A549 (cell line): ENCODE measurements at regions not wholly inside any gene's neighbourhood (a gene's known extent, or its start where the extent isn't known, plus 50 kb on each side); places are given as distances from the start of the nearest gene placed in this dataset.

ENCODE experiments used
- ATAC-seq, 2 experiments: fragments of 200-7000 bp in 1 of 2; fragments of >200 bp in 1 of 2; cut with Nextera tagmentation in 1 of 2; cut with Tn5 transposase in 1 of 2; 3 replicates each; pipeline versions ENCODE4 v1.8.0 to v1.9.1; 2018 to 2020; ENCODE audit warnings: mild to moderate bottlenecking in 1 of 2, moderate library complexity in 1 of 2
- CTCF ChIA-PET: fragments of 300-600 bp; sonication (Branson Sonifier 250); formaldehyde crosslinking; extraction: SDS; loops from one replicate; lab custom pipeline; 2021; ENCODE audit warnings: antibody characterized with exemption, inconsistent platforms; lab: Yijun Ruan, JAX
- POLR2A ChIA-PET: fragments of 350-600 bp; formaldehyde crosslinking; extraction: SDS; loops from one replicate; lab custom pipeline; 2021; ENCODE audit warnings: antibody characterized with exemption, inconsistent platforms; lab: Yijun Ruan, JAX
- DNase-seq, 2 experiments: peaks; one replicate each; pipeline versions ENCODE4 v3.0.0 to v3.0.0-alpha.2; 2011 to 2016; ENCODE audit warnings: low read depth in 1 of 2, low spot score in 1 of 2
- FAIRE-seq: peaks from 2 replicates; lab custom pipeline; 2011; peaks lifted over from hg19 to GRCh38; lab: Jason Lieb, UNC
- H3K27ac ChIP-seq, 2 experiments: fragments of >200 bp; sonication (Bioruptor Twin); formaldehyde crosslinking; 3 replicates each; pipeline ENCODE4 v1.5.1; 2016 to 2017
- H3K4me1 ChIP-seq: fragments of >200 bp; sonication (Bioruptor Twin); formaldehyde crosslinking; 3 replicates; pipeline ENCODE4 v1.6.1; 2016
- H3K4me2 ChIP-seq: fragments of >200 bp; sonication (Bioruptor Twin); formaldehyde crosslinking; 3 replicates; pipeline ENCODE4 v1.6.1; 2016
- H3K4me3 ChIP-seq: fragments of >200 bp; sonication (Bioruptor Twin); formaldehyde crosslinking; 3 replicates; pipeline ENCODE4 v1.5.1; 2016
- H3K9me3 ChIP-seq: fragments of >200 bp; sonication (Bioruptor Twin); formaldehyde crosslinking; 3 replicates; pipeline ENCODE4 v1.6.1; 2016
- BCL3 ChIP-seq: fragments of >200 bp; sonication (Bioruptor Twin); formaldehyde crosslinking; IDR thresholded peaks from 3 replicates; pipeline ENCODE4 v1.6.1; 2016
- BHLHE40 ChIP-seq: IDR thresholded peaks from 2 replicates; pipeline ENCODE4 v1.6.1; 2012; ENCODE audit warnings: low read depth, low read length, inconsistent platforms
- CBX2 ChIP-seq: fragments of 200-600 bp; sonication (generic); IDR thresholded peaks from 2 replicates; pipeline ENCODE4 v1.6.1; 2016; ENCODE audit warnings: low read depth, mild to moderate bottlenecking, borderline replicate concordance
- CTCF ChIP-seq: fragments of >200 bp; sonication (Bioruptor Twin); formaldehyde crosslinking; IDR thresholded peaks from 3 replicates; pipeline ENCODE4 v1.5.1; 2016
- E2F6 ChIP-seq: IDR thresholded peaks from 2 replicates; pipeline ENCODE4 v1.6.1; 2012; ENCODE audit warnings: low read depth, borderline replicate concordance
- EHF ChIP-seq: fragments of 250-450 bp; sonication (Bioruptor Pico); IDR thresholded peaks from 2 replicates; pipeline ENCODE4 v1.5.0; 2020; ENCODE audit warnings: mild to moderate bottlenecking
- EHMT2 ChIP-seq: fragments of 200-600 bp; sonication (generic); IDR thresholded peaks from 2 replicates; pipeline ENCODE4 v1.6.1; 2016; ENCODE audit warnings: antibody characterized with exemption, low read depth, mild to moderate bottlenecking, moderate library complexity
- EP300 ChIP-seq, 2 experiments: fragments of >200 bp; sonication (Bioruptor Twin); formaldehyde crosslinking; IDR thresholded peaks; 2 replicates in 1 of 2; 3 replicates in 1 of 2; pipeline ENCODE4 v1.6.1; 2016 to 2017
- HEYL ChIP-seq: fragments of 250-450 bp; sonication (Bioruptor Pico); IDR thresholded peaks from 2 replicates; pipeline ENCODE4 v1.8.0; 2021; ENCODE audit warnings: mild to moderate bottlenecking, moderate library complexity
- HMGXB4 ChIP-seq: fragments of 250-450 bp; sonication (Bioruptor Pico); IDR thresholded peaks from 2 replicates; pipeline ENCODE4 v1.5.0; 2021; ENCODE audit warnings: mild to moderate bottlenecking, moderate library complexity, borderline replicate concordance
- HOXA7 ChIP-seq: fragments of 250-450 bp; sonication (Bioruptor Pico); IDR thresholded peaks from 2 replicates; pipeline ENCODE4 v1.5.0; 2020; ENCODE audit warnings: mild to moderate bottlenecking, moderate library complexity
- HOXB13 ChIP-seq: fragments of 250-450 bp; sonication (Bioruptor Pico); IDR thresholded peaks from 2 replicates; pipeline ENCODE4 v1.5.0; 2020; ENCODE audit warnings: low read depth, mild to moderate bottlenecking, moderate library complexity
- JUNB ChIP-seq: fragments of >200 bp; sonication (Bioruptor Twin); formaldehyde crosslinking; IDR thresholded peaks from 2 replicates; pipeline ENCODE4 v1.6.1; 2016
- KDM5A ChIP-seq: fragments of 200-600 bp; sonication (generic); IDR thresholded peaks from 2 replicates; pipeline ENCODE4 v1.6.1; 2016; ENCODE audit warnings: antibody characterized with exemption, mild to moderate bottlenecking
- MAFK ChIP-seq: fragments of 450-650 bp; IDR thresholded peaks from 2 replicates; pipeline ENCODE4 v1.6.1; 2014; ENCODE audit not compliant: partially characterized antibody
- MYC ChIP-seq: IDR thresholded peaks from 2 replicates; pipeline ENCODE4 v1.6.1; 2012; ENCODE audit warnings: mild to moderate bottlenecking, inconsistent platforms, low read length, improper control_type of control experiment, borderline replicate concordance
- PHF8 ChIP-seq: fragments of 200-600 bp; sonication (generic); IDR thresholded peaks from 2 replicates; pipeline ENCODE4 v1.6.1; 2016; ENCODE audit warnings: low read depth, mild to moderate bottlenecking, antibody characterized with exemption, moderate library complexity, borderline replicate concordance
- RARB ChIP-seq: fragments of 250-450 bp; sonication (Bioruptor Pico); IDR thresholded peaks from 2 replicates; pipeline ENCODE4 v1.8.0; 2021; ENCODE audit warnings: mild to moderate bottlenecking, moderate library complexity
- RFX5 ChIP-seq: fragments of 450-650 bp; IDR thresholded peaks from 2 replicates; pipeline ENCODE4 v1.7.1; 2014; ENCODE audit warnings: antibody characterized with exemption, mild to moderate bottlenecking, moderate library complexity
- TFCP2L1 ChIP-seq: fragments of 250-450 bp; sonication (Bioruptor Pico); IDR thresholded peaks from 2 replicates; pipeline ENCODE4 v1.5.0; 2021; ENCODE audit warnings: mild to moderate bottlenecking
- TP53 ChIP-seq: fragments of 250-450 bp; sonication (Bioruptor Pico); IDR thresholded peaks from 2 replicates; pipeline ENCODE4 v1.5.0; 2021; ENCODE audit warnings: mild to moderate bottlenecking, moderate library complexity
- USF2 ChIP-seq: fragments of 450-650 bp; IDR thresholded peaks from 2 replicates; pipeline ENCODE4 v1.6.1; 2014; ENCODE audit warnings: antibody characterized with exemption
- ZC3H11A ChIP-seq: fragments of 450-650 bp; IDR thresholded peaks from 2 replicates; pipeline ENCODE4 v1.6.1; 2014; ENCODE audit warnings: antibody characterized with exemption, mild to moderate bottlenecking
- ZFP36 ChIP-seq: fragments of 450-650 bp; IDR thresholded peaks from 2 replicates; pipeline ENCODE4 v1.6.1; 2014; ENCODE audit warnings: borderline replicate concordance; ENCODE audit not compliant: partially characterized antibody
- ZSCAN20 ChIP-seq: fragments of 250-450 bp; sonication (Bioruptor Pico); IDR thresholded peaks from 2 replicates; pipeline ENCODE4 v1.8.0; 2022; ENCODE audit warnings: mild to moderate bottlenecking, moderate library complexity
- WGBS: methylation state at CpG from one replicate; pipeline ENCODE4 v1.1.6; 2017; ENCODE audit errors: missing lambda C conversion rate; 5-methylcytosine and 5-hydroxymethylcytosine counted together

- TF ChIP-seq BHLHE40 (no peak), RFX5 (no peak), EHF (CRISPR knock-in tag) (no peak)
Measured at GRCh38 chr7:110017405-110017804, 1073.5 kb upstream of the LRRN3 start (continued).

- ChIA-PET CTCF (no interaction called here), POLR2A (no interaction called here)
- Histone ChIP-seq H3K4me2 (no peak overlapping the region), H3K4me1 (no peaks in the 10 kb centered on the region), H3K9me3 (no peaks in the 10 kb centered on the region), H3K4me3 (no peak overlapping the region), H3K27ac (no peak overlapping the region)
- 17% methylated on average over 3 of the region's 3 CpGs for WGBS
- DNase-seq (no peak), ATAC-seq (no peak), FAIRE-seq (no peak)
- TF ChIP-seq HOXB13 (CRISPR knock-in tag): no peak
- TF ChIP-seq MYC: no peak
- TF ChIP-seq ZFP36: no peak
- no peak for TF ChIP-seq TP53 (CRISPR knock-in tag)
- TF ChIP-seq TFCP2L1: no peak
- no peak for TF ChIP-seq JUNB
- no peak for TF ChIP-seq ZSCAN20
- TF ChIP-seq HMGXB4 (CRISPR knock-in tag): no peak
- TF ChIP-seq MAFK: no peak
- no peak for TF ChIP-seq BCL3
- no peak for TF ChIP-seq HOXA7 (CRISPR knock-in tag)
- TF ChIP-seq RARB (CRISPR knock-in tag): no peak
- TF ChIP-seq EHF (CRISPR knock-in tag): no peak
- no peak for TF ChIP-seq EP300 (IDR thresholded peaks at IDR 0.05)
- no peak for TF ChIP-seq KDM5A
- no peak for TF ChIP-seq ZC3H11A
- TF ChIP-seq CBX2: no peak
- TF ChIP-seq EHMT2: no peak
- TF ChIP-seq CTCF: no peak
- no peak for TF ChIP-seq E2F6
Measured at GRCh38 chr7:110027385-110027784, 1063.5 kb upstream of the LRRN3 start.

- Histone ChIP-seq H3K4me3 (no peak overlapping the region), H3K4me1 (no peaks in the 10 kb centered on the region), H3K4me2 (no peak overlapping the region), H3K27ac (no peak overlapping the region), H3K9me3 (no peaks in the 10 kb centered on the region)
- ChIA-PET CTCF (no interaction called here), POLR2A (no interaction called here)
- no peak for ATAC-seq
- no peak for FAIRE-seq
- TF ChIP-seq MYC (no peak), PHF8 (no peak), CBX2 (no peak), HEYL (CRISPR knock-in tag) (no peak), USF2 (no peak)
- no peak for DNase-seq
- WGBS: 48% methylated on average over 1 of the region's 1 CpG
Measured at GRCh38 chr7:110043519-110043918, 1047.4 kb upstream of the LRRN3 start.
